ENCODE measurements at regions not wholly inside any gene's neighbourhood (a gene's known extent, or its start where the extent isn't known, plus 50 kb on each side); places are given as distances from the start of the nearest gene placed in this dataset.
A peak's percentile ranks its signal among the peaks of the same experiment; 100 is the strongest.

- intact Hi-C loops (cut with DNase I): no loop called here
- ATAC-seq (ENCODE audit: low FRiP score): no peak
- WGBS, 2 donors: 18% methylated on average over 3 of the region's 3 CpGs
- H3K36me3 ChIP-seq (ENCODE audit: control insufficient read depth in 1 of 2, insufficient read depth in 2 of 2, low read length in 1 of 2): no peaks in the 10 kb centered on the region
- no peak for DNase-seq
- H3K9me3 ChIP-seq (ENCODE audit: control insufficient read depth, low read length): no peaks in the 10 kb centered on the region
- H3K4me3 ChIP-seq (ENCODE audit: low read length in 2 of 2): no peak overlapping the region
- no peaks in the 10 kb centered on the region for H3K27me3 ChIP-seq (ENCODE audit: control insufficient read depth in 1 of 2, insufficient read depth in 2 of 2, low read length in 1 of 2)
- H3K27ac ChIP-seq (ENCODE audit: low read depth in 1 of 2, low read length in 2 of 2): no peak overlapping the region
- H3K4me1 ChIP-seq (ENCODE audit: control insufficient read depth in 1 of 2, insufficient read depth in 2 of 2, low read length in 2 of 2): peaks cover 3 to 5% of the 10 kb centered on the region in 2 donors
Observed at GRCh38 chr3:157871838-157872460, 234.3 kb downstream of the SHOX2 start.

GRCh38 chr3:157871248-157871647 lies 235.0 kb downstream of the SHOX2 start:
- no peak for ATAC-seq (ENCODE audit: low FRiP score)
- H3K4me1 ChIP-seq (ENCODE audit: control insufficient read depth in 1 of 2, insufficient read depth in 2 of 2, low read length in 2 of 2): peaks cover 3 to 5% of the 10 kb centered on the region in 2 donors
- no peaks in the 10 kb centered on the region for H3K27me3 ChIP-seq (ENCODE audit: control insufficient read depth in 1 of 2, insufficient read depth in 2 of 2, low read length in 1 of 2)
- H3K4me3 ChIP-seq (ENCODE audit: low read length in 2 of 2): no peak overlapping the region
- H3K27ac ChIP-seq (ENCODE audit: low read depth in 1 of 2, low read length in 2 of 2): no peak overlapping the region
- intact Hi-C loops (cut with DNase I): no loop called here
- no peak for DNase-seq
- WGBS, 2 donors: 95 to 96% methylated on average over 7 of the region's 7 CpGs
- H3K36me3 ChIP-seq (ENCODE audit: control insufficient read depth in 1 of 2, insufficient read depth in 2 of 2, low read length in 1 of 2): no peaks in the 10 kb centered on the region
- no peaks in the 10 kb centered on the region for H3K9me3 ChIP-seq (ENCODE audit: control insufficient read depth, low read length)

GRCh38 chr3:157868946-157869345 lies 237.3 kb downstream of the SHOX2 start:
- no peaks in the 10 kb centered on the region for H3K9me3 ChIP-seq (ENCODE audit: control insufficient read depth, low read length)
- no peaks in the 10 kb centered on the region for H3K27me3 ChIP-seq (ENCODE audit: control insufficient read depth in 1 of 2, insufficient read depth in 2 of 2, low read length in 1 of 2)
- DNase-seq (no peak), ATAC-seq (ENCODE audit: low FRiP score) (peak; percentile 69)
- no peaks in the 10 kb centered on the region for H3K36me3 ChIP-seq (ENCODE audit: control insufficient read depth in 1 of 2, insufficient read depth in 2 of 2, low read length in 1 of 2)
- H3K4me1 ChIP-seq (ENCODE audit: control insufficient read depth in 1 of 2, insufficient read depth in 2 of 2, low read length in 2 of 2): peaks cover 3 to 5% of the 10 kb centered on the region in 2 donors
- H3K27ac ChIP-seq (ENCODE audit: low read depth in 1 of 2, low read length in 2 of 2): no peak overlapping the region
- intact Hi-C loops (cut with DNase I): no loop called here
- no peak overlapping the region for H3K4me3 ChIP-seq (ENCODE audit: low read length in 2 of 2)
- 33 to 42% methylated on average over 2 of the region's 2 CpGs for WGBS, 2 donors

GRCh38 chr3:157868196-157868595 lies 238.0 kb downstream of the SHOX2 start:
- intact Hi-C loops (cut with DNase I): no loop called here
- ATAC-seq (ENCODE audit: low FRiP score): peak; percentile 91

GRCh38 chr3:157865352-157866000 lies 240.7 kb downstream of the SHOX2 start:
- DNase-seq: no peak
- no peaks in the 10 kb centered on the region for H3K27me3 ChIP-seq (ENCODE audit: control insufficient read depth in 1 of 2, insufficient read depth in 2 of 2, low read length in 1 of 2)
- ATAC-seq (ENCODE audit: low FRiP score): no peak
- intact Hi-C loops (cut with DNase I): no loop called here
- WGBS, 2 donors: 67 to 77% methylated on average over 9 of the region's 9 CpGs
- H3K4me1 ChIP-seq (ENCODE audit: control insufficient read depth in 1 of 2, insufficient read depth in 2 of 2, low read length in 2 of 2): peaks cover 2 to 3% of the 10 kb centered on the region in 2 donors
- no peaks in the 10 kb centered on the region for H3K9me3 ChIP-seq (ENCODE audit: control insufficient read depth, low read length)
- no peak overlapping the region for H3K4me3 ChIP-seq (ENCODE audit: low read length in 2 of 2)
- H3K27ac ChIP-seq (ENCODE audit: low read depth in 1 of 2, low read length in 2 of 2): no peak overlapping the region
- no peaks in the 10 kb centered on the region for H3K36me3 ChIP-seq (ENCODE audit: control insufficient read depth in 1 of 2, insufficient read depth in 2 of 2, low read length in 1 of 2)

More at GRCh38 chr3:157868196-157868595, 238.0 kb downstream of the SHOX2 start:
- no peaks in the 10 kb centered on the region for H3K27me3 ChIP-seq (ENCODE audit: control insufficient read depth in 1 of 2, insufficient read depth in 2 of 2, low read length in 1 of 2)
- WGBS, 2 donors: 0 to 4% methylated on average over 1 of the region's 1 CpG
- H3K4me1 ChIP-seq (ENCODE audit: control insufficient read depth in 1 of 2, insufficient read depth in 2 of 2, low read length in 2 of 2): peaks cover 3 to 5% of the 10 kb centered on the region in 2 donors
- H3K4me3 ChIP-seq (ENCODE audit: low read length in 2 of 2): no peak overlapping the region
- no peaks in the 10 kb centered on the region for H3K36me3 ChIP-seq (ENCODE audit: control insufficient read depth in 1 of 2, insufficient read depth in 2 of 2, low read length in 1 of 2)
- no peaks in the 10 kb centered on the region for H3K9me3 ChIP-seq (ENCODE audit: control insufficient read depth, low read length)
- H3K27ac ChIP-seq (ENCODE audit: low read depth in 1 of 2, low read length in 2 of 2): no peak overlapping the region
- DNase-seq: no peak

- intact Hi-C loops (cut with DNase I): no loop called here
- DNase-seq (no peak), ATAC-seq (ENCODE audit: low FRiP score) (no peak)
- 58 to 65% methylated on average over 4 of the region's 4 CpGs for WGBS, 2 donors
- no peak overlapping the region for H3K4me3 ChIP-seq (ENCODE audit: low read length in 2 of 2)
- H3K4me1 ChIP-seq (ENCODE audit: control insufficient read depth in 1 of 2, insufficient read depth in 2 of 2, low read length in 2 of 2): peaks cover 0 to 2% of the 10 kb centered on the region in 2 donors
- H3K9me3 ChIP-seq (ENCODE audit: control insufficient read depth, low read length): no peaks in the 10 kb centered on the region
- H3K36me3 ChIP-seq (ENCODE audit: control insufficient read depth in 1 of 2, insufficient read depth in 2 of 2, low read length in 1 of 2): no peaks in the 10 kb centered on the region
- no peaks in the 10 kb centered on the region for H3K27me3 ChIP-seq (ENCODE audit: control insufficient read depth in 1 of 2, insufficient read depth in 2 of 2, low read length in 1 of 2)
- no peak overlapping the region for H3K27ac ChIP-seq (ENCODE audit: low read depth in 1 of 2, low read length in 2 of 2)
Observed at GRCh38 chr3:157861076-157861765, 245.0 kb downstream of the SHOX2 start.

GRCh38 chr3:157859541-157859940 lies 246.7 kb downstream of the SHOX2 start:
- WGBS, 2 donors: 75 to 78% methylated on average over 2 of the region's 2 CpGs
- Histone ChIP-seq H3K4me1 (ENCODE audit: control insufficient read depth in 1 of 2, insufficient read depth in 2 of 2, low read length in 2 of 2) (peaks cover 0 to 2% of the 10 kb centered on the region in 2 donors), H3K4me3 (ENCODE audit: low read length in 2 of 2) (no peak overlapping the region), H3K36me3 (ENCODE audit: control insufficient read depth in 1 of 2, insufficient read depth in 2 of 2, low read length in 1 of 2) (no peaks in the 10 kb centered on the region), H3K27me3 (ENCODE audit: control insufficient read depth in 1 of 2, insufficient read depth in 2 of 2, low read length in 1 of 2) (no peaks in the 10 kb centered on the region), H3K27ac (ENCODE audit: low read depth in 1 of 2, low read length in 2 of 2) (no peak overlapping the region), H3K9me3 (ENCODE audit: control insufficient read depth, low read length) (no peaks in the 10 kb centered on the region)
- intact Hi-C loops (cut with DNase I): no loop called here
- DNase-seq (no peak), ATAC-seq (ENCODE audit: low FRiP score) (no peak)

GRCh38 chr3:157858821-157859220 lies 247.4 kb downstream of the SHOX2 start:
- 95 to 100% methylated on average over 1 of the region's 1 CpG for WGBS, 2 donors

More at GRCh38 chr3:157858821-157859220, 247.4 kb downstream of the SHOX2 start:
- Histone ChIP-seq H3K4me1 (ENCODE audit: control insufficient read depth in 1 of 2, insufficient read depth in 2 of 2, low read length in 2 of 2) (peaks cover 0 to 2% of the 10 kb centered on the region in 2 donors), H3K4me3 (ENCODE audit: low read length in 2 of 2) (no peak overlapping the region), H3K36me3 (ENCODE audit: control insufficient read depth in 1 of 2, insufficient read depth in 2 of 2, low read length in 1 of 2) (no peaks in the 10 kb centered on the region), H3K9me3 (ENCODE audit: control insufficient read depth, low read length) (no peaks in the 10 kb centered on the region), H3K27me3 (ENCODE audit: control insufficient read depth in 1 of 2, insufficient read depth in 2 of 2, low read length in 1 of 2) (no peaks in the 10 kb centered on the region), H3K27ac (ENCODE audit: low read depth in 1 of 2, low read length in 2 of 2) (no peak overlapping the region)
- intact Hi-C loops (cut with DNase I): no loop called here
- ATAC-seq (ENCODE audit: low FRiP score) (no peak), DNase-seq (no peak)

All from aorta (tissue), 5 donors.